ENCODE measurements at regions not wholly inside any gene's neighbourhood (a gene's known extent, or its start where the extent isn't known, plus 50 kb on each side); places are given as distances from the start of the nearest gene placed in this dataset.
A peak's percentile ranks its signal among the peaks of the same experiment; 100 is the strongest.
"Not testable (repeated sequence)": the region's sequence is repeated elsewhere in the genome, so short reads cannot be mapped to it uniquely, and the experiment has no call there.

DNA sequence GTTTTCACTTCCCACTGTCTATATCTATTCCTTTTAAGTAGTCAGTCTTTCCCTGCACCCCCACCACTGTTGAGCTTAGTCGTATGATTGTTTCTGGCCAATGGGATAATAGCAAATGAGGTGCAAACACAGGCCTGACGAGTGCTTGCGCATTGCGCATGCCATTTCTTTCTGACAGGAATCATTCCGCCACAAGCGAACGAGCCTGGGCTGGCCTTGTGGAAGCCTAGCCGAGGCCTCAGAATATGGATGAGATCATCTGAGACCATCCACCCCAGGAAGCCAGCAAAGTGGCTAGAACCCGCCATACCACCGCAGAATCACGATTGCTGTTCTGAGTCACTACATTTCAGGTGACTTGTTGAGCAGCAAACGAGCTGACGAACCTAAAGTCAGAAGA is 52.2 kb upstream of the PRL start:
- intact Hi-C loops (cut with DNase I) = no loop called here
- ATAC-seq = no peak
- no peak for DNase-seq

DNA sequence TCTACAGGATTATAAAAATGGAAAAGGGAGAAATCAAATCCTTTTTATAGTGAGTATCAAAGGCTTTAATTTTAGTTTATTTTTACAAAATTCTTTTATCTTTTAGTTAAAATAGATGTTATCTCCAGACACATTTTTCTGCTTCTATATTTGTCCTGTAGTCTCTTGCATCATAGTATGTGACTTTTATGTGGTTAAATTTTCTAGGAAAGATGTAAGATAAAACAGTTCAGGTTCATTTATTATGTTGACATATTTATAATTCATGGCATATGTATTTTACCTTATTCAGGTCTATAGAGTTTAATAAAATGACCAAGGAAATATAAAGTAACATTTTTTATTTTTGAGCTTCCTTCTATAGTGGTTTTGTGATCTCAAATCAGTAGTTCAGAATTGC is 52.7 kb upstream of the PRL start:
- DNase-seq (no peak), ATAC-seq (no peak)
- intact Hi-C loops (cut with DNase I) = no loop called here

DNA sequence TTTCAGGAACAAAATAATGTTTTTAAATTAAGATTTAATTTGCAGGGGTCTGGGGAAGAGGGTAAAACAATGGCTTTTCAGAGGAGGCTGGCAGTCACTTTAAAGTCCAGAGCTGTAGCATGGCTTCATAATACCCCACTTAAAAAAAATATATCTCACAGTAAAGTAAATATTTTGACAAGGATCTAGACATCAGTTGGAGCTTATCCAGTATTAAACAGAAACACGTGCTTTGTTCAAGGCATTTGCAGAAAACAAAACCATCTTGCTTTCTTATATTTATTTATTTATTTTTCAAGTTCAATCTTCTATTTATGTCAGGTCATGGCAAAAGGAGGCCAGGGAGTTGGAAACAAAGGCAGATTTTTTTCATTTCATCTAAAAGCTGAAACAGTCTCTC is 53.3 kb upstream of the PRL start:
- intact Hi-C loops (cut with DNase I) = no loop called here
- ATAC-seq (no peak), DNase-seq (no peak)

DNA sequence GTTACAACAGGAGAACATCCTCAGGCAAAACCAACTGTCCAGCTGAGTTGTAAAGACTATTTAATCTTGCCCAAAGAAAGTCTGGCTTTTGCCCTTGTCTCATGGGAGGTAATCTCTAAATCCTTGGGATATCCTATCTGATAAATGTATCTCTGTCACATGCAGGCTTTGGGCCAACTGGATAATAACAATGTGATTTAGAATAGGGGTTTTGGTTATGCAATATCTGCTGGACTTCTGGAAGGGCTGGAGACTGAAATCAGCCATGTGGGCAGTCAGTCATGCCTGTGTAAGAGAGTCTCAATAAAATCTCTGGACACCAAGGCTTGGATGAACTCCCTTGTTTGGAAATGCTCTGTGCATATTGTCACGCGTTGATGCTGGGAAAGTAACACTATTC is 56.3 kb upstream of the PRL start:
- no peak for DNase-seq
- ATAC-seq = no peak
- intact Hi-C loops (cut with DNase I) = no loop called here

DNA sequence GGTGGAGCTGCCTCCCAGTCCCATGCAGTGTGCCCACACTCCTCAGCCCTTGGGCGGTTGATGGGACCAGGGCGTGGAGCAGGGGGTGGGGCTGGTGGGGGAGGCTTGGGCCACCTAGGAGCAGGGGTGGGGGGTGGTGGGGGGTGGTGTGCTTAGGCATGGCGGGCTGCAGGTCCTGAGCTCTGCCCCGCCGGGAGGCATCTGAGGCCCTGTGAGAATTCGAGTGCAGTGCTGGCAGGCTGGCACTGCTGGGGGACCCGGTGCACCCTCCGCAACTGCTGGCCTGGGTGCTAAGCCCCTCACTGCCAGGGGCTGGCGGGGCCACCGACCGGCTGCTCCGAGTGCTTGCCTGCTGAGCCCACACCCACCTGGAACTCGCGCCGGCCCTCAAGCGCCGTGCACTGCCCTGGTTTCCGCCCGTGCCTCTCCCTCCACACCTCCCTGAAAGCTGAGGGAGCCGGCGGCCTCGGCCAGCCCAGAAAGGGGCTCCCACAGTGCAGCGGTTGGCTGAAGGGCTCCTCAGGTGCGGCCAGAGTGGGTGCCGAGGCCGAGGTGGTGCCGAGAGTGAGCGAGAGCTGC is 59.6 kb upstream of the PRL start:
- ATAC-seq = no peak
- DNase-seq = no peak
- intact Hi-C loops (cut with DNase I) = no loop called here

DNA sequence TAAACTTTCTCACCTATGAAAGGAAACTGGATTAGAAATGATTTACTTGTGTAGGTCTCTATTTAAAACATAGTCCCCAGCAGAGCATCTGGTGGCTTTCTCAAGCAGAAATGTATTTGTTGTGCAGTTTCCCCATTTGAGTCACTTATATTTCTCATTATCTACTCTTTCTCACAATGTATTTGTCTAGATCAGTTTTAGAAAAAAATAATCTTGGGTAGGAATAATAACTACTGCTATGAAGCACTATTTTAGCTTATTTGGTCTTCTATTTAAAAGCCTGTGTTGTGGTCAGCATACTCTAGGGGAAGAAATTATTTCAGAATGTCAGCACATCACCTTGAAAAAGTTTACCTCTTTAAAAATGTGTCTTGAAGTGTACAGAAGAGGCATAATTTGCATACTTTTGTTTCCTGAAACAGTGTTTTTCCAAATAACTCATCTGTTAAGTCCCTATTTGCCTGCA is 60.9 kb upstream of the PRL start:
- intact Hi-C loops (cut with DNase I) = no loop called here
- no peak for ATAC-seq
- no peak for DNase-seq

DNA sequence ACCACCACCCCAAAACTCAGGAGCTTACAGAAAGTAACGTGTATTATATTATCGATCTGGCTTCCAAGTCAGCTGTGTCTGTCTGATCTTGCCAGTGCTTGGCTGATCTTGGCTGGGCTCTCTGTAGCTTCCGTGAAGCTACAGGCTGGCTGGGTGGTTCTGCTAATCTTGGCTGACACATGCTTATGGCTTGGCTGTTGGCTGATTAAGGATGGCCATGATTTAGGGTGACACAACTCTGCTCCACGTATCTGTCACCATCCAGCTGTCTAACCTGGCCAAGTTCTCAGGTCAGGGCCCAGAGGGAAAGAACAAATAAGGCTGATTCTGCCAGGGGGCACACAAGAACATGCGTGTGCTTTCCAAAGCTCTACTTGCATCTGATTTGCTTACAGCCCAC is 64.7 kb upstream of the PRL start:
- ATAC-seq = no peak
- intact Hi-C loops (cut with DNase I) = no loop called here
- DNase-seq = no peak

DNA sequence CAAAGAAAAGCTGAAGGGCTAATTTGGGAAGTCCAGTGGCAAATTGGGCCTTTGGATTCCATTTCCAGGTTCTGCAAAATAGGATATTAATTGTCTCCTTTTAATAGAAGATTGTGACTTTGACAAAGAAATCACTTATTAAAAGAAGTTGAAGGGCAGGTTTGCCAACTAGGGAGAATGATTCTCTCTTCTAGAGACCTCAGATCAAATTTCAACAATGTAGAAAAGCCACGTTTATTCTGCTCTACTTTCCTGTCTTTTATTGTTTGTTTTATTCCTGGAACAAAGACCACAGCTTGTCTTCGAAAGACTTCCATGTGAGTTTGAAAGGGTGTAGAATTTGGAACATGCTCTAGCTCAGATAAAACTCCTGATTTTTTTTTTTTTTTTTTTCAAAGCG is 65.5 kb upstream of the PRL start:
- no peak for ATAC-seq
- DNase-seq = no peak
- intact Hi-C loops (cut with DNase I) = no loop called here

DNA sequence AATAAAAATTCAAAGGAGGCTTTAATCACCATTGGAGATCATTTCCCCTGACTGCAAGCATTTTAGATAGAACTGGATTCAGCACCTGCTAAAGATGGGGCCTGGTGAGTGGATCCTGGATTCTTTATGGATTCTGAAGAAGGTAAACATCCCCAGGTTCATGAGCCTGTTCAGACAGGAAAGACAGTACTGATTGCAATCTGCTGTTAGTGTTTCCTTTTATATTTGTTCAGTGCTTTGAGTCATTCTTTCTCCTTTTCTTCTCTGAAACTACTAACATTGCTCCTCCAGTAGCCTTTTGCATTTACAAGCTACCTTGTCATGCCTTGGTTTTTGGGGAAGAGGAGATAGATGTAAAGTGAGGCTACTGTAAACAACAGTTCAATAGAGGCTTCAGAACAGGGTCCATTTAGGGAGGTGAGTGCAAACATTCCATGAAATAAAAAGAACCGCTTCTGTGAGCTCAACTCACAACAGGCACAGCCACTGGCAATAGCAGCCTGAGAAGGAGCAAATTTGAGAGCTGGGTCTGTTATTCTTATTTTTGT is 66.4 kb upstream of the PRL start:
- intact Hi-C loops (cut with DNase I) = no loop called here
- DNase-seq = no peak

DNA sequence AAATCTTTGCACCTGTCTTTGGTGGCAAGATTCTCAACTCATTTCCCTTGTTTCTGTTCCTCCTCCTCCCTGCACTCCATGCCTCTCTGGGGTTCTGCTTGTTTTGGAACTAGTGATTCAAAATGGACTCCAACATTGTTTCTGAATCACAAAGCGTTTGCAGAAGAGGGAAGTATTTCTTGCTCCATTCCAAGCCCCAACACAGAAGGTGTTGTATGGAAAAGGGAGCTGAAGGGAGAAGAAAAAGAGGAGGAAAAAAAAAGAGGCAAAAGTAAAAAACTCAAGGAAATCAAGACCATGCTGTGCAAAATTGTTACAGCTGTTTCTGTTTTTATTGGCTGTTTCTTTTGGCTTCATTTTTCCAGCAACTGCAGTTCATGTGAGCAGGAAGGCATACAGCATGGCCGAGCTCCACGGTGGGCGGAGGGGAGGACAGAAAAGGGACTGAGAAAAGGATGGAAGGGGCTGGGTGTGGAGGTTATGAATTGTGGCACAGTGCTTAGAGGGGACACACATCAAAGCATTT is 66.9 kb upstream of the PRL start:
- no peak for DNase-seq
- ATAC-seq = peak in 1 of 2 donors; percentile 57
- intact Hi-C loops (cut with DNase I) = no loop called here

More for the DNA sequence above, 66.4 kb upstream of the PRL start:
- no peak for ATAC-seq

DNA sequence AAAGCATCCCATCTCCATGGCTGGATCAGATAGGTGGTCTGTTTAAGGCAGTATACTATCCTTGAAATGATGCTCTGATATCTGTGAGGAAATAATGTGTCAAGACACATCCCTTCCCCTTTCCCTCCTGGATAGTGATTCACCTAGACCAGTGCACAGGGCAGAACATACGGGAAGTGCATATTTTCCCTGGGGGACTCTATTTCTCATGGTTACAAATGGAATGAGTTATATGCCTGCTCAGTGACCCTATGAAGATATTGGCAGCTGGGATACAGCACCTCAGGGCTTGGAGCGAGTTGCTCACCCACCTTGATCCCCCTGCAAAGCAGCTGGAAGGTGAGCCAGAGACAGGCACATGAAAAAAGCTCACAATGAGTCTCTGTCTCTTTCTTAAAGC is 67.5 kb upstream of the PRL start:
- intact Hi-C loops (cut with DNase I) = no loop called here
- ATAC-seq (no peak), DNase-seq (no peak)

DNA sequence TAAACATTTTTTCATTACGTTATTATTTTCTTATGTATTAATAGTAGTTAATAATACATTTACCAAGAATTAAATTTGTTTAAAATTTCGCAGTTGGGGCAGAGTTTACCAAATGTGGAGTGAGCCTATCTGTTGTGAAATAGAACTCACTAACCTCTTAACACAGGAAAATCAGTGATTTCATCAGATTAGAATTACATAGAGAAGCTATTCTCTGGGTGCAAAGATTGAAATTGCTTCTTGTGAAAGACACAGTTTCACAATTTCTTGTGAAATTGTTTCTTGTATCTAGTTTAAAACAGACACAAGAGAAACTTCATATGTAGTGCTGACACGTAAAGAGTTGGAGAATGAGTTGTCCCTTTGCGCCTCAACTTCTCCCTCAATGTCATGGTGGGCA is 69.4 kb upstream of the PRL start:
- ATAC-seq (no peak), DNase-seq (no peak)
- intact Hi-C loops (cut with DNase I) = no loop called here

DNA sequence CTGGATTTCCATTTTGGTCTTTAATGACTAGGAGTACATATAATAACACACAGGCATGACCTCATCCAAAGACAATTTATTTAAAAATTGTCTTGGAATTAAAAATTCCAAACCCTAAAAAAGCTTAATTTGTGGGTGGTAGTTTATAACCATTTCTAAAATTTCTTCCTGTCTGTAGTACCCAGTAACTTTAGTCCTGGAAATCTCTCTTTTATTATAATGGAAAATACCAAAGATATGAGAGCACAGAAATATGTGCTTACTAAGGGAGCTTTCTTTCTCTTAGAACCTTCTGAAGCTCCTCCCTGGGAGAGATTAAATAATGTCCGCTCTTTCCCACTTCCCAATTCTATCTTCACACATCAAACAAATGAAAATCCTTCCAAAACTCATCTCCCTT is 70.5 kb upstream of the PRL start:
- DNase-seq (no peak), ATAC-seq (no peak)
- intact Hi-C loops (cut with DNase I) = no loop called here

DNA sequence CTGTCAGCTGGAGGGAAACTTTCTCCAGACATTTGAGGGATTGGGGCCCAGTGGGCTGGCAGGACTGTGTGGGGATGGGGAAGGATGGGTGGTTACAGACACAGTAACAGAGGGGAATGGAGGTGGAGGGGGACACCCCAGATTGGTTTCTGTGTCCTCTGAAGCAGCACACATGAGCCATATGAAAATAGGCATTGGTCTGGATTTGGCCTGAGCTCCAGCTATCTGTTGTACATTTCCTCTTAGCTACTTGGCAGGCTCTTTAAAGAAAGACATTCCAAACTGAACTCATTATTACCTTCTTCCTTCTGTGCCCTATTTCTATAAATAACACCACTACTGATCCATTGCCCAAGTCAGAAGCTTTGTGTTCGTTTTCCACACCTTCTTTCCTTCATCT is 72.0 kb upstream of the PRL start:
- intact Hi-C loops (cut with DNase I) = no loop called here
- DNase-seq (no peak), ATAC-seq (no peak)

DNA sequence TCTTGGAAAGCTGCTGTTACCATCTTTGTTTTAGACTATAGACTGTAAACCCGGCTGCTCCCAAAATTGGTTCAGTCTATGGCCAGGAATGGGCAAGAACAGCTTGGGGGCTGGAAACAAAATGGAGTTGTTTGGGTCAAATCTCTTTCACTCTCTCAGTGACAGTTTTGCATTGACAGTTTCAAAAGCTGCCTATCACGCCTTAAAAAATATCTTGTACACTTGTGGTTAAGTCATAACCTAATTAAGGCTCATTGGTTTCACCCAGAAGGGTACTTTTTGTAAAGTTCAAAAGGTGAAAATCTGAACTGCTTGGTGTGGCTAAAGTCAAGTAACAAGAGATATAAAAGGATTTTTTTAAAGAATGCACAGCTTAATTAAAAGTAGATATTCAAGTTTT is 76.1 kb upstream of the PRL start:
- DNase-seq = no peak
- no peak for ATAC-seq
- intact Hi-C loops (cut with DNase I) = no loop called here

DNA sequence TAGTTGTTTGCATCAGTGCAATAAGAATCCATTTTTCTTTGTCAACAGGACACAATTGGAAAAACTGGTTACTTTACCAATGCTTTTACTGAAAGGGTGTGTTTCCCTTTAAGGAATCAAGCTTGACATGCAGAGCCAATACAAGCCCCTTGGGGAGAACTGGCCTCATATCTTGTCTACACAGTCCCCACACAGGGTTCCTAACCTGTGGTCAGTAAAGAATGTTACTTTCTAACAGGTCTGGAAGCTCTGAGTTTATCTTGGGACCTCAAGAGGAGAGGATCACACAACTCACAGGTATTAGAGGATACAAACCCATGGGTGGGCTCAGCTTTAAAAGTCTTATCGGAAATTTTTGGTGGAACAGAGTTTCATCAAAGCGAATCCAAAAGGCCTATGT is 78.1 kb upstream of the PRL start:
- ATAC-seq; intact Hi-C loops (cut with DNase I); DNase-seq: not testable (repeated sequence)

DNA sequence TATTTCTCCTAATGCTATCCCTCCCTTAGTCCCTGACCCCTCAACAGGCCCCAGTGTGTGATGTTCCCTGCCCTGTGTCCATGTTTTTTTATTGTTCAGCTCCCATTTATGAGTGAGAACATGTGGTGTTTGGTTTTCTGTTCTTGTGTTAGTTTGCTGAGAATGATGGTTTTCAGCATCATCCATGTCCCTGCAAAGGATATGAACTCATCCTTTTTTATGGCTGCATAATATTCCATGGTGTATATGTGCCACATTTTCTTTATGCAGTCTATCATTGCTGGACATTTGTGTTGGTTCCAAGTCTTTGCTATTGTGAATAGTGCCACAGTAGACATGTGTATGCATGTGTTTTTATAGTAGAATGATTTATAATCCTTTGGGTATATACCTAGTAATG is 79.5 kb upstream of the PRL start:
- ATAC-seq; intact Hi-C loops (cut with DNase I); DNase-seq: not testable (repeated sequence)

DNA sequence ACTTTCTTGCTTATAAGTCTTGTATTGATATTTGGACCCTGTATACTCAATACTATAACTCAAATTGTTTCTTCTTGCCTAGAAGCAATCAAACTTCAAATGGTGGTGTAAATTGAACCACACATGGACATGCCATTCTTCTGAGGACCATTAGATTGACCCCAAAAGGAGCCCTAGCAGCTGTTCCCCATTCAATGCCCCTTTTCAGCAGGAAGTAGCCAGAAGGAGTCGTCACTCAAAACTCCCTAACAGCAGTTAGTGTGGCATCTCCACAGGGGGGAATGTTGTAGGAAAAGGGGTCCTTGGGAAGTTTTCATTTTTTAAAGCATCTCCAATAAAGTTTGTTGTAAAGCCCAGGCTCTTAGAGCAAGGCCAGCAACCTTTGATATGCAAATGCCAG is 81.7 kb upstream of the PRL start:
- ATAC-seq; DNase-seq; intact Hi-C loops (cut with DNase I): not testable (repeated sequence)

DNA sequence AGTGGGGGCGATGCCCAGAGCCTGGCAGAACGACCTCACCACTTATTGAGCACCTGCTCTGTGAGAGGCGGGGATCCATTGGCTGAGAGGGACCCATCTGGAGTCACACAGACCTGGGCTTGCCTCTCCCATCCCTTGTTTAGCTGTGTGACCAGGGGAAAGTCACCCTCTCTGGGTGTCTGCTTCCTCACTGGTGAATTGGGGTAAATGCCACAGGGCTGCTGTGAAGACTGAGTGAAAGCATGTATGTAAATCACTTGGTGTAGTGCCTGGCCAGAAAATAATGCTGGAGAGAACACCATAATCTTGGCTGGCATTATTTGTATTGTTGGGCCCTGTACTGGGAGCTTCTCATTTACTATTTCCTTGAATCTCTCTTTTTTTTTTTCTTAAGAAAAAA is 83.4 kb upstream of the PRL start:
- DNase-seq = no peak
- no peak for ATAC-seq
- intact Hi-C loops (cut with DNase I) = no loop called here

DNA sequence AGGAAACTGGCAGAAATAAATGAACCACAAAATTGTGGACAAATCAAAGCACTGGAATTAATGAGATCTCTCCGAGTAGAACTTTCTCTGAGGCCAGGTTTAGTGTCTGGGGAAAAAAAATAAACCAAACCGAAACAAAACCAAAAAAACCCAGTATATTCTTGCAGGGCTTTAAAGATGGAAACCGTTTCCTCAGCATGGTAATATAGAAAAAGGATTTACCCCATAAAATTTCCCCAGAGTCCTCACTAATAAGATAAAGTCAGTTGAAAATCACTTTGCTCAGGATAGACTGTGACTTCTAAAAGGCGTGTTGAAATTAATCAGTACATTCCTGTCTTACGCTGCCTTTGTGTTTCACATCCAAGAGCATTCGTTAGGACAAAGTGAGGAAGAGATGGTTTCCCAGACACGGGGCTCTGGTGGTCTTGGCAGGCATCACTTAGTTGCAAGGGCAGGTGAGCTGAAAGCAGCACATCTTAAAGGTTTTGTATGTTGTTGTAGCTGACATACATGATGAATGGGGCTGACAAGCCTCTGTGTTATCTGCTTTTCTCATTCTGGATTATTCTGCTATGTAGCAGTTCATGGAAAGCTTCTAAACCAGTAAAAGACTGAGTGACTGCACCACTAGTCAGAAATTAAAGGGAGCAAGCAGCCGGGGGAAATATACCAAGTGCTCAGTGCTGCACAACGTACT is 85.2 kb upstream of the PRL start:
- DNase-seq (no peak), ATAC-seq (no peak)
- intact Hi-C loops (cut with DNase I) = no loop called here

DNA sequence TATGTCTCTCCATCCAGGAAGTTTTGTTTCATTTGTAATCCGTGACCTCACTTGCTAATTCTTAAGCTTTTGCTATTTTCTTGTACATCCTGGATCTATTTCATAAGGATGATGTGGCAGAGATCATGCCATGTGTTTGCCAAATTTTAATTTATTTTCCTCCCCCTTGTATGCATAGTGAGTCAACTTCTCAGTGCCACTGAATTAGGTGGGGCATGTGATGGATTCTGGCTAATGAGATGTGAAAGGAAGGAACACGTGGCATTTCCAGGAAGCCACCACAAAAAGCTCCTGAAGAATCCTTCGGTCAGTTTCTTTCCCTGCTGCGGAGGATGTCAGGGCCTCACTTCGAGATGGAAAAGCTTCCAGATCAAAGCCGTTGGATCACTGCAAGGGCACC is 86.2 kb upstream of the PRL start:
- intact Hi-C loops (cut with DNase I) = no loop called here
- no peak for ATAC-seq

More for the DNA sequence above, 86.2 kb upstream of the PRL start:
- DNase-seq = no peak
